NCI-H1048 (cell line): ENCODE measurements at regions not wholly inside any gene's neighbourhood (a gene's known extent, or its start where the extent isn't known, plus 50 kb on each side); places are given as distances from the start of the nearest gene placed in this dataset.
"Not testable (repeated sequence)": the region's sequence is repeated elsewhere in the genome, so short reads cannot be mapped to it uniquely, and the experiment has no call there.

Source experiments
- DNase-seq: peaks from one replicate; lab custom pipeline; 2025; lab: John Stamatoyannopoulos, UW

GRCh38 chrX:140633105-140633504 is 76.5 kb upstream of the LINC00632 start:
- not testable (repeated sequence) for DNase-seq

DNA sequence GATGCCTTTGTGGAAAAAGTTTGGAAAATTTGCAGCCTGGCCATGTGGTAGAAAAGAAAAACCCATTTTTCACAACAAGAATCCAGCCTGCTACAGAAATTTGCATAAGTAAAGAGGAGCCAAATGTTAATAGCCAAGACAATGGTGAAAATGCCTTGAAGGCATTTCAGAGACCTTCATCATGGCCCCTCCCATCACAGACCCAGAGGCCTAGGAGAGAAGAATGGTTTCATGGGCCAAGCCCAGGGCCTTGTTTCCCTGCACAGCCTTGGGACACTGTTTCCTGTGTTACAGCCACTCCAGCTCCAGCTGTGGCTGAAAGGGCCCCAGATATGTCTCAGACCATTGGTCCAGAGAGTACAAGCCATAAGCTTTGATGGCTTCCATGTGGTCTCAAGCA is 101.4 kb upstream of the LINC00632 start:
- DNase-seq: no peak

- no peak for DNase-seq
Measured at GRCh38 chrX:140602140-140602539, 97.3 kb upstream of the SOX3 start.

GRCh38 chrX:140599851-140600250 is 95.0 kb upstream of the SOX3 start:
- no peak for DNase-seq

DNA sequence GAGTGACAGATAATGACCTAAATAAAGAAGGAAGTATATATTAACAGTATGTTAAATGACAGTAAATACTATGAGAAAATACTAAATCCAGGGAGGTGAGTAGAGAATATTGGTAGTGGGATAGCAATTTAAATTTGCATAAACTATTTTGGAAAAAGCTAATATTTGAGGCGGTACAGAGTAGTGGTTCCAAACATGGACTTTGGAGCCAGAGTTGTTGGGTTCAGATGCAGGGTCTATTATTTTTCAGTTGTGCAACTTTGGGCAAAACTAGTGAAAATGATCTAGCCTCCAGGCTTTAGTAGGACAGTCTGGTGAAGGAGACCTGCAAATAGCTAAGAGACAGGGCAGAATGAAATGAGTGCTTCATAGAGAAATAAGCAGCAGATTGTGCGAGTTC is 84.8 kb upstream of the SOX3 start:
- no peak for DNase-seq

DNA sequence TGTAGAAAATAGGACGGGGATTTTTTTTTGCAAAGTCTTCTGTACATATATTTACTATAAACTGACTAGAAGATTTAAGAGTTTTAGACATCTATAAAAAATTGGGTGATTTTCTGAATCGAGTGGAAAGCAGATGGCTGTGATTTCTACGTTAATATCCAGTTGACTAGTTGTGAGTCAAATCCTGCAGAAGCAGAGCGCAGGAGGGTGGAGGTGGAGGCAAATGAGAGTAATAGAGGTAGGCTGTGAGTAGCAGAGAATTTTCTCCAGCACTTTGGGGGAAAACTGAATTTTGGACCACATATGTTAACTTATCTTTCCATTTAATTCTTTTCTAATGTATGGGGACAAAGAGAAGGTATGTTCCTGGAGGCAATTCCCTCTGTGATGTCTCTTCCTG is 82.1 kb upstream of the SOX3 start:
- DNase-seq: no peak

DNA sequence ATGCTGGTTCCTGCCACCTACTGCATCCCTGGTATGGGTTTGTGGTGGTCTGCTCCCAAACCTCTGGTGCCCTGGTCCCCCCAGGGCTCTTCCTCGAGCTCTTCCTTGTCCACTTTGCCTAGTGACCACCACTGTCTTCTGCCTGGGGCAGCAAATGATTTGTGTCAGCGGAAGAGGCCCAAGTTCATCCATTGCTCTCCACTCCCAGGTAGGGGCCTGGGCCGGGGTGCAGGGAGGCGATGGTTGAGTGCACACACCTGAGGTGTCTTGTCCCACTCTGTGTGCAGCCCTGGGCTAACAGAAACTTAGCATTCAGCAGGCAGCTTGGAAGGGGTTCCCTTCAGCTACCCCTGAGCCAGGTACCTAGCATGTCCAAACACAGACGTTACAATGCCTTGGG is 75.6 kb upstream of the SOX3 start:
- no peak for DNase-seq

DNA sequence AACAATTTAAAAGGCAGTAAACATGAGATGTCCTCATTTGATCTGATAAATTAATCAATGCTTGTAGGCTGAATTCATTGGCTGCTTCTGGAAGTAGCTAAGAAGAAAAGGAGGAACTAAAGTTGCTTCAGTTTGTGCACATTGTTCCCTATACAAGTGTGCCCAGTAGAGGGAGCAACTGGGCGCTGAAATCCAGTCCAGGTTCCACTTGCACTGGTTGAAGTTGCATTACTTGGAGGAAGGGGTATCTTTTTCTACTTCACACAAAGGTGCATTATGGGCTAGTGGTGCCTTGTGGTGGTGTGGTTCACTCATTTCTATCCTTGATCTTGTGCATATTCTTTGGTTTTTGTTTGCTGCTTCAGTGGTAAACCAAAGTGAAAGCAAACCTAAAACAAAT is 67.9 kb upstream of the SOX3 start:
- DNase-seq: peak; percentile 9

- no peak for DNase-seq
Measured at GRCh38 chrX:140563893-140564292, 59.0 kb upstream of the SOX3 start.
